GM21526 (cell line): ENCODE measurements at regions not wholly inside any gene's neighbourhood (a gene's known extent, or its start where the extent isn't known, plus 50 kb on each side); places are given as distances from the start of the nearest gene placed in this dataset.
"Not testable (repeated sequence)": the region's sequence is repeated elsewhere in the genome, so short reads cannot be mapped to it uniquely, and the experiment has no call there.

Source experiments
- ATAC-seq: cut with Tn5 transposase; IDR thresholded peaks from one replicate; pipeline ENCODE4 v1.9.1; 2021; ENCODE audit warnings: moderate library complexity; ENCODE audit not compliant: unreplicated experiment, low FRiP score

GRCh38 chr10:121252756-121253155, 345.5 kb downstream of the FGFR2 start:
- ATAC-seq = no peak

DNA sequence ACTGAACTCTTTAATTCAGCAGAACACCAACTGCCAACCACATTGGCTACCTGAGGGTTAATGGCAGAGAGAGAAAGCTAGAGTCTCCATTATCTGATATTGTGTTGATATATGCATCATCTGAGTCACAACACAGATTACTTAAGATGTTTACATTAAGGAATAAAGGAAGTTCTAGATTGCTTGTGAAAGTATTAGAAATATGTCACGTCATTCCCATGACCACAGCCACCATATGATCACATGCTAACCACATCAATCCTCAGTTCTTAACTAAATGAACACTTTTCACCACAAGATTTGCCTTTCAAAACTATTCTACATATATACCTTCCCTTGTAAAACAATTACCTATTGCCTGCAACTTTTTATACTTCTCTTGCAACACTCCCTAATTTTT, 337.9 kb downstream of the FGFR2 start:
- ATAC-seq = no peak

DNA sequence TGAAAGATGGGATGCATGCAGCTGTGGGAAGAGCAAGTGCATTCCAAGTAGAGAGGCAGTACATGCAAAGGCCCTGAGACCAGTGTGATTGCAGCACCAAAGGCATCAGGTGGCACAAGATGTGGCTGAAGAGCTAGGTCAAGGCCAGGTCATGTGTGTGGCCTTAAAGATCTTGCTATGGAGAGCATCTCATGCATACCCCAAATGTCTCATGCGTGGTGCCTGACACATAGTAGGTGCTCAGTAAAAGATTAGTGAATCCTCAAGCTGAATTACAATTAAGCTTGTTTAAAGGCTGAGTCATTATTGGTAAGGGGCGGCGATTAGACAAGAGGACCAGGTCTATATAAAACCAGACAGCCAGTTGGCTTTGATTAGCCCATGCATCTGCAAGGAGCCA, 336.6 kb downstream of the FGFR2 start:
- ATAC-seq = no peak

- ATAC-seq = no peak
Measured at GRCh38 chr10:121262774-121263430, 335.3 kb downstream of the FGFR2 start.

DNA sequence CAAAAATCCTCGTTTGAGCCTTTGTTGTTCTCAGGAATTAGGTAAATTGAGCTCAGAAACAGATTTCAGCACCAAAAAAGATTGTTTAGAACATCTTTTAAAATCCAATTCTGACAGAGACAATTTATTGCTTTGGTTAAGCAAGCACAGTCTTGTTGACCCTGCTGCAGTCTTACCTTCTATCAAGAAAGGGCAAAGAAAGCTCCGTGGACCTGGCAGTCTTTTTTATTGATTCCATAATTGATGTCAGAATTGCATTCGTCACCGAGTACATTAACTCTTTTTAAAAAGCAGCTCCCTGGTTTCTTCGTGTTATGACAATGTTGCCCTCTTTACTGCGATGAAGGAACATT, 334.8 kb downstream of the FGFR2 start:
- ATAC-seq = no peak

DNA sequence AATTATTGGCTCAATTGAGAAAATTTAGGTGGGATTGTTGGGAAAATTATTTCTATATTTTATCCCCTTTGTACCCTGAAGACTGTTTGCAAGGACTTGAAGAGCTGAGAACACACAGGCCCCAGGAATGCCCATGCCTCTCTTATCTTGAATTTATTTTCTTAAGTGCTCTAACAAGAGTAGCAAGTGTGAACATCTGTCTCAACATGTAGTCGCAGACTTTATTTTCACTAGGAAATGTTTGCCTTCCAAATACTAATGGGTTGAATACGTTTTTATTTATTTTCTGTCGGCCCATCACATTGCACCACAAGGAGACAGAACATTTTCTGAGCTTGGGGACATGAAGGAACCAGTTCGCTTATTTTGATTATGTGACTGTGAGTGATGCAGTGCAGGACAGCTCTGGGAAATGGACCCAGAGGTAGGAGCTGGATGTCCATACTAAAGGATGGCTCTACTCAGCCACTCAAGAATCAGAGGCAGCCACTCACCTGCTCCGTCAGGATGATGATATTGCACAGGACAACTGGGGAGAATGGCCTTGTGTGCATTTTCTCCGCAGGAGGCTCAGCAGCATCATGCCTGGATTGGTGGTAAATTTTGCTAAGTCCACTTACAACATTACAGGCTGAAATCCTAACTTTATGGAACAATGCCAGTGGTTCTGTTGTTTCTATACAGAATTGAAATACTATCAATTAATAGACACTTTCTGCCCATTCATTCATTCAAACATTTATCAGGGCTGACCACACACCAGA, 332.7 kb downstream of the FGFR2 start:
- no peak for ATAC-seq

DNA sequence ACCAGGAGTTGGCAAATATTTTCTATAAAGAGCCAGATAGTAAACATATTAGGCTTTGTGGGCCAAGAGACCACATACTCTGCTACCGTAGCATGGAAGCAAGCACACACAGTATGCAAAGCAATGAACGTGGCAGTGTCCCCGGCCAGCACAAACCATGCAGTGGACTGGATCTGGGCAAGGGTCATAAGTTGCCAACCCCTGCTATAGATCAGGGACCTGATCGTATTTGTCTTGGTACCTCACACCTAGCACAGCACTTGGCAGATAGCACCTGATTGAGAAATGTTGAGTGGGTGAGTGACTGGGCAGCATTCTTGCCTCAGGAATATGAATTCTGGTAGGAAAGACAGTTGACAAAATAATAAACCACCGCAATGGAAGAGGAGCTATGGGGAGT, 331.9 kb downstream of the FGFR2 start:
- no peak for ATAC-seq

DNA sequence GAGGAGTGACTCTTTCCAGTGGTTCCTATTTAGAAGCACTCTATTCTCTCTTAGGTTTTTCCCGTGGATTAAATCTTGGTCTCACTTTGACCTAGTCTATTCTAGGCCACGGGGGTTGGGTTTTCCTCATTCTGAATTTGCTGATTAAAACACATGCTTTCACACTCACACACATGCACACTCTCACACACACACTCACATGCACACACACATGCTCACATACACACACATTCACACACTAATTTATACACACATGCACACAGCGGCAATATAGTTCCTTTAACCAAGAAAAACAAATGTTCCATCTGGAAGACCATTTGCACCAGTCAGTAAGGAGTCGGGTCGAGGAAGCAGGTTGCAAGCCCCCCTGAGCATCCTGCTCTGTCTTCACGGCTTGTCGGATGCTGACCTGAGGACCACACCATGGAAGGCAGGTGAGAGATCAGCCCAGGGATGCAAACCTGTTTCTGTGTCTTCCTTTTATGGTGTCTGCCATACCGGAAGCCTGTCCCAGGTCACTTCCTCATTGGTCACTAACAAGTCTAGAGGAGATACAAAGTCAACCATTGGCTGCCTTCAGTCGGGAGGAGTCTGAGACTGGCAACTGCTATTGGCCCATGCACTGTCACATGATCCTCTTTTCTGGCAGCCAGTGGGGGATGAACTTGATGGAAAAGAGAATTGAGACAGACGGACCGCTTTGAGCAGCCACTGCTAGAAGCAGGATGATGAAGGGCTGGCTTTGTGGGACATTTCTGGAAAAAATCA, 330.8 kb downstream of the FGFR2 start:
- no peak for ATAC-seq

DNA sequence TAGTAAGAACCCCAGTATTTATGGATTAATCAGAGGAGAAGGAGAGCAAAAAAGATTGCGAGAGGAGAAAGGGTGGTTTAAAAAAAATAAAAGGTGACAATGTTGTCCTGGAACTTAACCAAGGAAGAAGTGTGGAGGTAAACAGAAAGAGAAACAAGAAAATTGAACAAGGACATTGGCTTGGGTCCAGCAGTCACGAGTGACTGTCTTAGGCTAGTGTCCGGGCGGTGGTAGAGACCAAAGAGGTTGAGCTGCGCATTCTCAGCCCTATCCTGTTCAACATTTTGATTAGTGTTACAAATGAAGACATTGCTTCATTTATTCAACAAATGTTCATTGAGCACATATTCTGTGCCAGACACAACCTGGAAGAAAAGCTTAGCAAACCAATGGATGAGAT, 329.9 kb downstream of the FGFR2 start:
- no peak for ATAC-seq

DNA sequence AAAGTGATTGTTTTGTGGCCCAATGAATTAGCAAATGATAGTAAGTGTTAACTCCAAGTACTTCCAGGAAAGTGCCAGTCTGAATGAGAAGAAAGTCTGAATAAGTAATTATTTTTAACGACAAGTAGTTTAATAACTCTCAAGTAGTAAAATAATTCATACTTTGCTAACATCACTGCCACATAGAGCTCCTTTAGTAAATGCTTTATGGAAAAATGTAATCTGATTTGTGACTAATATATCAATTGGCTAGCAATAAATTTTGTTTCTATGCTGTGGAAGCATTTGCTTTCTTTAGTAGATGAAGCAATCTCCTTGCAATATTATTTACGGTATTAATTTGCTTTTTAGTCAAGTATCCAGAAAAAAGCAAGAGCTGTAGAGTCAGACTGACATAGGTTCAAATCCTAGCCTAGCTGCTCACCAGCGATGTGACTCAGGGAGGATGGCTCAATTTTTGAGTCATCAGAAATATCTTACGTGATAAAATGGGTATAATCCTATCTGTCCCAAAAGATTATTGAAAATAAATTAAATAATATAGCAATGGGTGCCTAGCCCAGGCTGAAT, 329.3 kb downstream of the FGFR2 start:
- ATAC-seq = no peak

GRCh38 chr10:121270906-121271305, 327.3 kb downstream of the FGFR2 start:
- no peak for ATAC-seq

DNA sequence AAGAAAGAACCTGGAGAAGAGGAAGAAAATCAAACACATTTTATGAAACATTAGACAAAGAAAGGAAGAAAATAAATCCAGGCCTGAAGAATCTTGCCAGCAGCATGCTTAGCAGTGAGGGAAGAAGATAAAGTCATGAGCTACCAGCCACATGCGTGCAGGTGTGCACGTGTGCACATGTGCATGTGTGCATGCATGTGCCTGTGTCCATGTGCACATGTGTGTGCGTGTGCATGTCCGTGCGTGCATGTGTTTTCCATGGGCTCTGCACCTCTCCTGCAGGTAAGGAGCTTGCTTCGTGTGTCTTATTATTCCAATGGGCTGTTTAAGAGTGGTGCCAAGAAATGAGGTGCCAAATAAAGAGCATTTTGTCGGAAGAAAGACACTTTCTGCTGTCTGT, 322.2 kb downstream of the FGFR2 start:
- no peak for ATAC-seq

- no peak for ATAC-seq
Measured at GRCh38 chr10:121276822-121277221, 321.4 kb downstream of the FGFR2 start.

DNA sequence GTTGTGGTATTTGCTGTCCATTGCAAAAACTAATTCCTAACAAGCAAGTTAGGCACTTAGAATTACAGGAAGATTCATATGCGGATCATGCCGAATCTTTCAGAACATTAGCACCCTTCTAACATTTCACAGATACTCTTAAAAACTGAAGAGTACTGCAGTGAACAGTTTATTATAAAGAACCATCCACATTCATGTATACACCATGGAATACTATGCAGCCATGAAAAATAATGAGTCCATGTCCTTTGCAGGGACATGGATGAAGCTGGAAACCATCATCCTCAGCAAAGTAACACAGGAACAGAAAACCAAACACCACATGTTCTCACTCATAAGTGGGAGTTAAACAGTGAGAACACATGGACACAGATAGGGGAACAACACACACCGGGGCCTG, 319.9 kb downstream of the FGFR2 start:
- ATAC-seq = not testable (repeated sequence)

- no peak for ATAC-seq
Measured at GRCh38 chr10:121281576-121281975, 316.7 kb downstream of the FGFR2 start.

DNA sequence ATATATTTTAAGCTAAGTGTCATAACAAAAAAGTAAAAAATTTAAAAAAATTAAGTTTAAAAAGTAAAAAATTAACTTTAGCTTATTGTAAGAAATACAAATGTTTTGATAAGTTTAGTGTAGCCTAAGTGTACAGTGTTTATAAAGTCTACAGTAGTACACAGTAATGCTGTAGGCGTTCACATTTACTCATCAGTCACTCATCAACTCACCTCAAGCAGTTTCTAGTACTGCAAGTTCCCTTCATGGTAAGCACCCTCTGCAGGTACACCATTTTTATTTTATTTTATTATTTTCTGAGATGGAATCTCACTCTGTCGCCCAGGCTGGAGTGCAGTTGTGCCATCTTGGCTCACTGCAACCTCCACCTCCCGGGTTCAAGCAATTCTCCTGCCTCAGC, 316.0 kb downstream of the FGFR2 start:
- no peak for ATAC-seq

GRCh38 chr10:121282797-121283515, 315.3 kb downstream of the FGFR2 start:
- ATAC-seq = no peak

DNA sequence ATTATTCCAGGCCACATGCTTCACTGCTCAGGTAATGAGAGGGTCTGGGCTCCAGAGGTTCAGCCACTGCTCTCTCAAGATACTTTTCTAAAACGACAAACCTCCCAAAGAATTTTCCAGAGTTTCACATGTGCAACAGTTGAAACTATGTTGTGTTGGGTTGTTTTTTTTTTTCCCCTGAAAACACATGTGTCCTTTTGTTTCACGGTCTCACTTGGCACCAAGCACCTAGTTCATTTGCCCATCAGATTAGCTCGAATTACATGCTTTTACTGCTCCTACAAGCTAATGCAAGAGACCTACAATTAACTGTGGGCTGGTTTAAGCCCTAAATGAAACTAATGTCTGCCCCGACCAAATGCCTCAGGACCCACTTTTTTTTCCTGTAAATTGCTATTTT, 313.3 kb downstream of the FGFR2 start:
- ATAC-seq = no peak

- ATAC-seq = no peak
Measured at GRCh38 chr10:121285406-121286196, 312.6 kb downstream of the FGFR2 start.

GRCh38 chr10:121288011-121288410, 310.2 kb downstream of the FGFR2 start:
- no peak for ATAC-seq
